Uterus (tissue), 3 donors: ENCODE measurements at regions not wholly inside any gene's neighbourhood (a gene's known extent, or its start where the extent isn't known, plus 50 kb on each side); places are given as distances from the start of the nearest gene placed in this dataset.
A peak's percentile ranks its signal among the peaks of the same experiment; 100 is the strongest.

Source experiments
- DNase-seq, 2 donors: peaks; one replicate each; pipeline ENCODE4 v3.0.0-alpha.2; 2019 to 2020
- H3K27ac ChIP-seq, 2 donors: fragments of 200-600 bp; sonication (generic); 1 replicate in 1 of 2; 2 replicates in 1 of 2; pipeline ENCODE4 v1.5.1; 2016 to 2018
- H3K27me3 ChIP-seq, 2 donors: fragments of 200-600 bp; sonication (generic); one replicate each; pipeline ENCODE4 v1.5.1; 2018 to 2019; ENCODE audit warnings: control low read depth in 1 of 2
- H3K36me3 ChIP-seq, 2 donors: fragments of 200-600 bp; sonication (generic); one replicate each; pipeline ENCODE4 v1.5.1; 2019; ENCODE audit warnings: control low read depth in 1 of 2
- H3K4me1 ChIP-seq, 2 donors: fragments of 200-600 bp; sonication (generic); one replicate each; pipeline ENCODE4 v1.5.1; 2018 to 2019; ENCODE audit warnings: control low read depth in 1 of 2
- H3K4me3 ChIP-seq, 2 donors: fragments of 200-600 bp; sonication (generic); 1 replicate in 1 of 2; 2 replicates in 1 of 2; pipeline ENCODE4 v1.5.1; 2018 to 2019; ENCODE audit warnings: mild to moderate bottlenecking in 1 of 2
- H3K9me3 ChIP-seq, 2 donors: fragments of 200-600 bp; sonication (generic); one replicate each; pipeline ENCODE4 v1.5.1; 2019; ENCODE audit warnings: control low read depth in 1 of 2
- CTCF ChIP-seq, 4 experiments: fragments of 200-600 bp in 2 of 4; fragments of 450-650 bp in 2 of 4; sonication (generic) in 2 of 4; IDR thresholded peaks; one replicate each; pipeline ENCODE4 v1.5.1; 2016 to 2019; ENCODE audit warnings: antibody characterized with exemption in 4 of 4, mild to moderate bottlenecking in 2 of 4, moderate library complexity in 1 of 4
- POLR2A ChIP-seq, 2 donors: fragments of 450-650 bp; IDR thresholded peaks; one replicate each; pipeline ENCODE4 v1.6.1; 2016; ENCODE audit warnings: antibody characterized with exemption in 2 of 2, mild to moderate bottlenecking in 1 of 2, moderate library complexity in 1 of 2
- intact Hi-C: fragments of 100-400 bp; cut with DNase I; formaldehyde crosslinking; loops from one replicate; pipeline ENCODE4 v1.15.1; 2023; ENCODE audit warnings: low total_unique reads
- donor health status: DM: yes; HTN: yes; CAD: no.

GRCh38 chr17:77072670-77073069 lies 68.1 kb upstream of the SEC14L1 start:
- H3K9me3 ChIP-seq = no peaks in the 10 kb centered on the region
- no peak for DNase-seq
- H3K4me3 ChIP-seq = no peak overlapping the region
- TF ChIP-seq POLR2A (IDR thresholded peaks at IDR 0.05) = no peak
- no peak for TF ChIP-seq CTCF (IDR thresholded peaks at IDR 0.05)
- H3K4me1 ChIP-seq = no peaks in the 10 kb centered on the region
- no peaks in the 10 kb centered on the region for H3K36me3 ChIP-seq
- intact Hi-C loops = no loop called here
- H3K27me3 ChIP-seq = peaks cover 0 to 18% of the 10 kb centered on the region in 2 donors
- no peak overlapping the region for H3K27ac ChIP-seq

- no peaks in the 10 kb centered on the region for H3K4me1 ChIP-seq
- no peaks in the 10 kb centered on the region for H3K36me3 ChIP-seq
- no peak for DNase-seq
- H3K27me3 ChIP-seq = peaks cover 0 to 14% of the 10 kb centered on the region in 2 donors
- H3K4me3 ChIP-seq = no peak overlapping the region
- intact Hi-C loops = no loop called here
- H3K9me3 ChIP-seq = no peaks in the 10 kb centered on the region
- no peak for TF ChIP-seq CTCF (IDR thresholded peaks at IDR 0.05)
- TF ChIP-seq POLR2A (IDR thresholded peaks at IDR 0.05) = no peak
- H3K27ac ChIP-seq = no peak overlapping the region
Observed at GRCh38 chr17:77074681-77075080, 66.1 kb upstream of the SEC14L1 start.

DNA sequence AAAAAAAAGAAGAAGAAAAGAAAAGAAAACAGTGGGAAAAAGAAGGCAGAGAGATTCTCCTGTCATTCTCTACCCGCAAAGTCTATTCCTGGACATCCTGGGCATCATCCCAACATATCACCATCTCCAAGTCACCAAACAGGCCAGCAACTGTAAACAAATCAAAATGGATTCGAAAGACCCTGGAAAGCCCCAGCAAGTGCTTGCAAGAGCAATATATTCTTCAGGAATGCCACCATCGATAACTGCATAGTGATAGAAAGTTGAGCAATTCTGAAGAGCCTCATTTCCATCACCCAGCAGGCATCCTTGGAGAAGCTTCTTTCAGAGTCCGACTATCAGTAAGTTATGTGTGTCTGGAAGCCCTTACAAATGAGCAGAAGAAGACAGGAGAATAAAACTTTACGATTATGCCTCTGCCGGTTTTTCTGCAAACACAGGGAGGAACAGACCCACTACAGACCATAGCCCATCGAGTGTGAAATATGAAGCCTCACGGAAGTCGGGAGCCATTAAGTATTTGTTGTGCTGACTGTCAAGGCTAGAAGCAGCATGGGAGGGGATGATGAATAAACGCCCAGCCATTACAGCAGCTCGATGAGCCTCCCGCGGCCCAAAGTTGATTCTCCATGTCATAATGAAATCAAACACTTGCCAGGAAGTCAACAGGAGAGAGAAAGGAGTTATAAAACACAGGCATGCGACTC lies 64.5 kb upstream of the SEC14L1 start:
- intact Hi-C loops = no loop called here
- no peaks in the 10 kb centered on the region for H3K9me3 ChIP-seq
- H3K36me3 ChIP-seq = no peaks in the 10 kb centered on the region
- TF ChIP-seq CTCF (IDR thresholded peaks at IDR 0.05) (no peak), POLR2A (IDR thresholded peaks at IDR 0.05) (no peak)
- no peak for DNase-seq
- H3K27ac ChIP-seq = peak overlapping the region in 1 of 2 donors; percentile 24
- no peak overlapping the region for H3K4me3 ChIP-seq
- peaks cover 0 to 9% of the 10 kb centered on the region in 2 donors for H3K27me3 ChIP-seq
- H3K4me1 ChIP-seq = no peaks in the 10 kb centered on the region

- DNase-seq = no peak
- H3K9me3 ChIP-seq = no peaks in the 10 kb centered on the region
- H3K36me3 ChIP-seq = no peaks in the 10 kb centered on the region
- intact Hi-C loops = no loop called here
- no peak overlapping the region for H3K4me3 ChIP-seq
- H3K27me3 ChIP-seq = no peaks in the 10 kb centered on the region
- H3K27ac ChIP-seq = no peak overlapping the region
- TF ChIP-seq CTCF (IDR thresholded peaks at IDR 0.05) = no peak
- TF ChIP-seq POLR2A (IDR thresholded peaks at IDR 0.05) = no peak
- no peaks in the 10 kb centered on the region for H3K4me1 ChIP-seq
Observed at GRCh38 chr17:77083531-77083930, 57.2 kb upstream of the SEC14L1 start.

- H3K4me1 ChIP-seq = peaks cover 0 to 4% of the 10 kb centered on the region in 2 donors
- no peak overlapping the region for H3K27ac ChIP-seq
- no peaks in the 10 kb centered on the region for H3K36me3 ChIP-seq
- no peak for DNase-seq
- H3K27me3 ChIP-seq = no peaks in the 10 kb centered on the region
- intact Hi-C loops = no loop called here
- TF ChIP-seq CTCF (IDR thresholded peaks at IDR 0.05) (no peak), POLR2A (IDR thresholded peaks at IDR 0.05) (no peak)
- no peak overlapping the region for H3K4me3 ChIP-seq
- H3K9me3 ChIP-seq = no peaks in the 10 kb centered on the region
Observed at GRCh38 chr17:77085926-77086432, 54.8 kb upstream of the SEC14L1 start.
